GM21390 (cell line): ENCODE measurements at regions not wholly inside any gene's neighbourhood (a gene's known extent, or its start where the extent isn't known, plus 50 kb on each side); places are given as distances from the start of the nearest gene placed in this dataset.

ENCODE experiments used
- ATAC-seq: cut with Tn5 transposase; IDR thresholded peaks from one replicate; pipeline ENCODE4 v1.9.1; 2021; ENCODE audit not compliant: unreplicated experiment

DNA sequence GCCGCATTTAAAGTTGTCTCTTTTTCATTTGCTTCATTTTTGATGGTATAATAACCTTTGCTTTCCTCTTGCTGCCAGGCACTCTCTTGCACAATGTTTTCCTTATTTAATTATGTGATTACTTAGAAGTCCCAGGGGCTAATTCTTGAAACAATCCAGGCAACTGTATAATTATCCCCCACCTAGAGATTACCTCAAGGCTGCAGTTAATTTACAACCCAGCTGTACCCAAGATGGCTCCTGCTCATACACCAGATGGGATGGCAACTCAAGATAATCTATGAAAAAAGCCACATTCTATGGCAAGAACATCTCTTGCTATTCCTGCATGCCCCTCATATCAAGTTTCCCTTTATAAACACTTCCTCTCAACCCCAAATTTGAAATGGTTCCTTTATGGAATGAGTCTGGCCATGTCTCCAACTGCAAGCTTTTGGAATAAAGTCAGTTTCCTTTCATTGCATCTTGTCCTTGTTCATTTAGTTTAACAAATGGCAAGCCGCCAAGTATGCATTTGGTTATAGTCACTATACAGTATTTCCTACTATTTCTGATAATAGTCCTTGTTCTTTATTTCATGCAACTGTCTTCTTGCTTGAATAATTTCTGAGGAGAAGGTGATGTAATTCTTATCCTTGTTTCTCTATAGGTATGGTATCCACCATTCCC, 1042.6 kb downstream of the PLA2G4A start:
- no peak for ATAC-seq

DNA sequence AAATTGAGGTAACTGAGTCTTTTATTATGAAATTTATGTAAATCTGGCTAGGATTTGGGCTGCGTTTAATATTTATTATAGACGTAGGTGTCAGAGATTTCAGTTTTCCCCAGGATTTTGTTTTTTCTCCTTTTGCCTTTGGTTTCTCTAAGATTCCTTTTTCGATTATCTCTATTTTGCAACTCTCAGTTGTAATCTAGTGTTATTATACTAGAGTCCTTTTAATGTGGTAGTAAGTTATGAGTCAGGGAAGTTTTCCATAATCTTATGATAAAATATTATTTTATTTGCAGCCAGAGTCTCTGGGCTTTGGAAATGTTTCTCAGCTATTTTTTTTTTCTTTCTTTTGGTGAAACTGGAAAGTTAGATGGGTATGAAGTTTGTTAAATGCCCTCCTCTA, 1043.8 kb downstream of the PLA2G4A start:
- no peak for ATAC-seq

GRCh38 chr1:187873126-187873525, 1044.4 kb downstream of the PLA2G4A start:
- no peak for ATAC-seq

- no peak for ATAC-seq
Observed at GRCh38 chr1:187876775-187877174, 1048.0 kb downstream of the PLA2G4A start.

DNA sequence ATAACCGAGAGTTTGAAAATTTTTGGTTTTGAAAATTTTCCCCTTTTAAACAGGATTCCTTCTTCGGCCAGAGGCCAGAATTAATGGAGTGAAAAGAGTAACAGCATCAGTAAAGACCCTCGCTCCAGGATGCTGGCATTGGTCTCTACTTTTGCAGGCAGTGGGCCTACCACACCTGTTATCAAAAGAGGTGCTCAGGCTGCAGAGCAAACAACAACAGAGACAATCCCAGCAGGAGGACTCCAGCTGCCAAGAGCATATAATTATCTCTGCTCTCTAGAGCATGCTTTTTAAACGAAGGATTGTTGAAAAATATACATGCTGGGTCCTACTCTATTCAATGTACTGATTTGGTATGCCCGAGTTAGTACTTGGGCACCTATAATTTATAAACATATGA, 1048.5 kb downstream of the PLA2G4A start:
- ATAC-seq: no peak

GRCh38 chr1:187878883-187879282, 1050.1 kb downstream of the PLA2G4A start:
- no peak for ATAC-seq

GRCh38 chr1:187883356-187883755, 1054.6 kb downstream of the PLA2G4A start:
- no peak for ATAC-seq

GRCh38 chr1:187891993-187892682, 1063.4 kb downstream of the PLA2G4A start:
- no peak for ATAC-seq

DNA sequence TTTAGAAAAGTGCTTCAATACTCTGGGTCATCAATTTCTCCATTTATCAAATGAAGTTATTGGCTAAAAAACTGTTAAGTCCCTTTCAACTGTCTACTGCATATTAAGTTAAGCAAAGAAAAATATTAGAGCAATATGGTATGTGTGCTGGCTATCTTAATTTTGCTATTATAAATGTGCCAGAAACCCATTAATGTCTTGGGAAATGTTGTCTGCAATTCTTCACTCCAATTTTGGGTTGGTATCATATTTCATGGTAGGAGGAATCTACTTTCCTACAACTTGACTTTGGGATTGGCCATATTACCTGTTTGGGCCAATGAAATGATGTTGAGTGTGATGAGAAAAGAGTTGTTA, 1063.9 kb downstream of the PLA2G4A start:
- no peak for ATAC-seq

DNA sequence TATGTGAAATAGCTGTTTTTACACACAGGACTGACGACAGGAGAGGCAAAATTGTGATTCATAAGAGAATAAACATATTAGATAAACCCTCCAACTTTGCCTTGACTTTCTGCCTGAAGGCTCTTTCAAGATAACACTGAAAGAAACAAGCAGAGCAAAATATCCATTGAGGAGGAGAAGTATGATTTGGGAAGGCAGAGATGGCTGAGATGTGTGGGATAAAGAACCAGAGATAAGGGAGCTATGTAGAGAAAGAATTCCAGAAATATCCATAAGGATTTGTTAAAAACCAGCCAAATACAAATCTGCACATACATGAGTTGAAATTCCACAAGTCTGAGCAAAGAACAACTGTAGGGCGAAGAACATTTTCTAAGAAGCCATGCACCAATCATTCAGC, 1064.7 kb downstream of the PLA2G4A start:
- ATAC-seq: no peak

DNA sequence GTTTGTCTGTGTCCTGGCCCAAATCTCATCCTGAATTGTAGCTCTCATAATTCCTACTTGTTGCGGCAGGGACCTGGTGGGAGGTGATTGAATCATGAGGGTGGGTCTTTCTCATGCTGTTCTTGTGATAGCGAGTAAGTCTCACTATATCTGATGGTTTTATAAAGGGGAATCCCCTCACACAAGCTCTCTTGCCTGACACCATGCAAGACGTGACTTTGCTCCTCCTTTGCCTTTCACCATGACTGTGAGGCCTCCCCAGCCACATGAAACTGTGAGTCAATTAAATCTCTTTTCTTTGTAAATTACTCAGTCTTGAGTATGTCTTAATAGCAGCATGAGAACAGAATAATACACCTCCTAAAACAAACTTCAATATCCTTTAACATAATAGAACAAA, 1065.6 kb downstream of the PLA2G4A start:
- ATAC-seq: no peak

- no peak for ATAC-seq
Observed at GRCh38 chr1:187903223-187903622, 1074.5 kb downstream of the PLA2G4A start.

GRCh38 chr1:187909382-187909781, 1080.6 kb downstream of the PLA2G4A start:
- no peak for ATAC-seq

DNA sequence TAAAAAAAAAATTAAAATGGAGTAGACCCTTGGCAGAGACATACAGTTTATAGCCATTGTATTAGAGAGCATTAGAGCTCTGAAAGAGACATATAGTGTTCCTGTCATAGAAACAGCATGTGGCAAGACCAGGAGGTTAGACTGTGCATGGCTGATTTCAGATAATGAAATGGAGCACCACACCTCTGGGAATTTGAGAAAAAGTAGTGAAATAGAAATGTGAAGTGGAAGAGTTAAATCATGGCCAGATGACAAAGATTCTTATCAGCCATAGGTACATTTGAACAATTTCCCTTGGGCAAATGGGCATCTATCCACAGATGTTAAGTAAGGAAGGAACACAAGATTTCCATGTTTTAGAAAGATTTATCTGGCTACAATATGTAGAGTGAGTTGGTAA, 1083.1 kb downstream of the PLA2G4A start:
- no peak for ATAC-seq

DNA sequence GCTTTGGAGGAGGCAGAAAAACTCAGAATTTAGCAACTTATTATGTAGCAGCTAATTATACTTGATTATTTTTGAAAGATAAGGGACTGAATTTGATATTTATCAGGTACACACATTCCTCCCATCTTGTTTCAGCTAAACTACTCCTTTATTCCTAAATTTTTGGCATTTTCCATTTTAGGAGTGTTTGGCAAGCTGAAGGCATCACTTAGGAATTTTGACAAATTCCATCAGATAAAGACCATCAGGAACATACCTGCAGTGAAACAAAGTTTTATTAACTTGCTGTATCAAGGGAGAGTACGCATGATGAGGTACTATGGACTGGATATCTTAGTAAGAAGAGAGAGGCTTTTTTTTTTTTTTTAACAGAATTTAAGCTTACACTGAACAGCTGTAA, 1092.2 kb downstream of the PLA2G4A start:
- ATAC-seq: no peak

DNA sequence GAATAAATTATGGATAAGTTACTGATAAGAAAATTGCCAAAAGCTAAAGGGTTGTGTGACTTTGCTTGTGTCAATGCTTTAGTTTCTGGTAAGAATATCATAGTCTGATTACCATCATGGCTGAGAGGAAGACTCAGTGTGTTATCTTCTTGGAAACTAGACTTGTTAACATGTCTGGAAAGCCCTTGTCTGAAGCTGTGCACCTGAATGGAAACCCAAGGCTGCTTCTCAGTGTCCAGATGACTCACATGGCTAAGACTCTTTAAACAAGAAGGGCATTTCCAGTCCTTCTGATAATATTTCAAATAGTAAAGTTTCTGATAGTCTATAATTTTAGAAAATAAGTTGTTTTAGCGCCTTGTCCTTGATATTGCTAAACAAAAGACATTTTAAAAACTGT, 1092.7 kb downstream of the PLA2G4A start:
- no peak for ATAC-seq

DNA sequence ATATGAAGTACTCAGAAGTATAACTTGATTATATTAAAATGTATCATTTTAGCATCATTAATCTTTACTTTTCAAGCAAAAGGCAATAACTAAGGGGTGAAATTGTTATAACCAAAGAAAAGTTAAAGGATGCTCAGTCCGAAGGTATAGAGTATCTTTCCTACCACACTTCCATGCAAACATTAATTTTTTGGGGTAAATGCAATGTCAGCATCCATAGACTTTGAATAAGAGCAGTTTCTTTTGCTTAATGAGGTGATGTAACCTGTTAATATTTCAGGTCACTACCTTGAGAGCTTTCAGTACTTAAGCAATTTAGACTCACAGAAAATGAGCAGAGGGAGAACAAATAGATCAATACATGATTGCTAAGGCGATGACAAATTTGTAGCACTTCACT, 1093.5 kb downstream of the PLA2G4A start:
- ATAC-seq: no peak

GRCh38 chr1:187924252-187924651, 1095.5 kb downstream of the PLA2G4A start:
- no peak for ATAC-seq

DNA sequence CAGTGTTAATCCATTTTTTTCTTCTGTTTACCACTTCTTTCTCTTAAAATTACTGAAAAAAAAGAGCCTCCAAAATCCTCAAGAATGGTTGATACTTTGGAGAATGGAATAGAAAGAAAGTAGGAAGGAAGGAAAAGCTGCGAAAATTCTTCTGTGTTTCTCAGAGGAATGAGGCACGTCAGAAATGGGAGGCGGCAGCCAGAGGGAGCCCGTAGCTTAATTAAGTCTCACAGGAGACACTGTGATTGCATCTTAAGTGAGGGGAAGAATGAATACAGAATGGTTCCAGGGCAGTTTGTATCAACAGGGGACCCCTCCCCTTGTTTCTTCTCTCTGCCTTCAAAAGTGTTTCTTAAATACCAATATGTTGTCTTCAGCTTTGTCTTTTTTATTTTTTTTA, 1099.5 kb downstream of the PLA2G4A start:
- peak; percentile 74 for ATAC-seq

DNA sequence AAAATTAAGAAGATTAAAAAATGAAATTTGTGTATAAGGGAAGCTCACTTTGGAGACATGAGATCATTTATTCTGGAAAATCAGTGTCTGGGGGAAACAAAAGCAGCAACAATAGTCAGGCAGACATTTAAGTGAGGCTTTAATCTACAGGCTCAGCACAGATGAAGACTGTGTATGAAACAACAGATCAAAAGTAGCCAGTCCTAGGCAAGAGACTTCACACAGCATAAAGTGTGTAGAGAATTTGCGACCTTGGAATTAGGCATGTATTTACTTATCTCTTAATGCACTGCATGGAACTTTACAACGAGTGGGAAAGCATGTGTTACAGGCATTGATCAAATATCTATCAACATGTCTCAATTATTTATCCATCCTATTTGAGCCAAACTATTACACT, 1099.9 kb downstream of the PLA2G4A start:
- peak; percentile 7 for ATAC-seq

DNA sequence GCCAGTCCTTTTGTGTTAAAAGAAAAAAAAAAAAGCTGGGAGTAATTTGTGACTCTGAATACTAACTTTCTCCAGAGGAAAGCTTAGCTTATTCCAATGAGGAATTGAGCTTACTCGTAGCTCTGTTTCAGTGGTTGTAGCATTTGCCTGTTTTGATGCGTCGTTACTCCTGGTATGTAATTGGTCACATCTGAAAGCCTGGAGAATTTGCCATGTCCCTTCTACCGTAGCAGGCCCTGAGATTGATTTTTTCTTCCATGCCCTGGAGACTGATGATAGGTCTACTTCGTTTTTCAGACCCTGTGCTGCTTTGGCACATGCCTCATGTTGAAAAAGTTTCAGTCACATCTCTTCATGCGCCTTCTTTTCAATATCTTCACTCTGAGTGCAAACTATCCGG, 1103.0 kb downstream of the PLA2G4A start:
- no peak for ATAC-seq

DNA sequence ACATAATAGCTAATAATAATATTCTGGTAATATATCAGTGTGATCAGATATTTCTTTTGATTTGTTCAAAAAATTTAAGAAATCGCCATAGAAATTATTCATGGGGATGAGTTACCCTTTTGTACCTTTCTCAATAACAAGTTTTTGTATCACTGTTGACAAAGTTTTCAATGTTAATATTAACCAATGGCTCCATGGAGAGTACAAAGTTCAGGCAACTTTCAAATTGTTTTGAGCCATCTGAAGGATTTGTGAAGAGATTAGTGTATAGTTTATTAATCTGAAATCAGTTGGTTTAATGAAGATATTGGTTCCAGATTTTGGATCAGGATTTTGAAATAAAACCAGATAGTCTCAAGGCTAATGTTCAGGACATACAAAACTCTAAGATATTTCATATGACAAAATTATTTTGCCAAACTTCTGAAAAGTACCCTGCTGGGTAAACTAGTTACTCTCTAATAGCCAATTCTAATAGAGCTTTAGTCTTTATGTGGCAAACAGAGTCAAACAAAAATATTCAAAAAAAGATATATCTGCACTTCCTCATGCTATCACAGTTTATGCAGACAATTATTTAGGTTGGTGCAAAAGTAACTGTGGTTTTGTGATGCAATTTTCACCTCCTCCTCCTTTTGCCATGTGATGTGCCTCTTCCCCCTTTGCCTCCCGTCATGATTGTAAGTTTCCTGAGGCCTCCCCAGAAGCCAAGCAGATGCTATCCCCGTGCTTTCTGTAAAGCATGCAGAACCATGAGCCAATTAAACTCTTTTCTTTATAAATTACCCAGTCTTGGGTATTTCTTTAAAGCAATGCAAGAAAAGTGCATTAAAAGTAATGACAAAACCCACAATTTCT, 1105.0 kb downstream of the PLA2G4A start:
- ATAC-seq: no peak
